ENCODE measurements at regions not wholly inside any gene's neighbourhood (a gene's known extent, or its start where the extent isn't known, plus 50 kb on each side); places are given as distances from the start of the nearest gene placed in this dataset.

- BruUV-seq (replicated peaks): no TSS peak
- CTCF ChIA-PET (ENCODE audit: unreplicated experiment): no interaction called here
- no peak for DNase-seq (ENCODE audit: low spot score)
- Histone ChIP-seq H2AFZ (ENCODE audit: low read length) (no peak overlapping the region), H3K9me3 (ENCODE audit: low read length) (no peaks in the 10 kb centered on the region), H3K4me2 (ENCODE audit: low read length) (no peak overlapping the region), H3K4me1 (ENCODE audit: insufficient read depth, low read length, poor library complexity, severe bottlenecking) (no peaks in the 10 kb centered on the region), H3K36me3 (ENCODE audit: insufficient read depth, low read length) (no peaks in the 10 kb centered on the region), H3K4me3 (ENCODE audit: low read depth, low read length, poor library complexity, severe bottlenecking) (no peak overlapping the region), H3K9me2 (ENCODE audit: insufficient read depth, low read length) (no peaks in the 10 kb centered on the region), H4K20me1 (ENCODE audit: insufficient read depth, low read length) (no peaks in the 10 kb centered on the region), H3K79me2 (ENCODE audit: insufficient read depth, low read depth, low read length) (no peaks in the 10 kb centered on the region), H3K27ac (ENCODE audit: low read depth, low read length, poor library complexity, severe bottlenecking) (no peak overlapping the region)
- POLR2A ChIA-PET: no interaction called here
- no peak for TF ChIP-seq EZH2phosphoT487 (IDR thresholded peaks at IDR 0.05; ENCODE audit: borderline replicate concordance, low read depth, low read length)
- TF ChIP-seq, protein P1, sequence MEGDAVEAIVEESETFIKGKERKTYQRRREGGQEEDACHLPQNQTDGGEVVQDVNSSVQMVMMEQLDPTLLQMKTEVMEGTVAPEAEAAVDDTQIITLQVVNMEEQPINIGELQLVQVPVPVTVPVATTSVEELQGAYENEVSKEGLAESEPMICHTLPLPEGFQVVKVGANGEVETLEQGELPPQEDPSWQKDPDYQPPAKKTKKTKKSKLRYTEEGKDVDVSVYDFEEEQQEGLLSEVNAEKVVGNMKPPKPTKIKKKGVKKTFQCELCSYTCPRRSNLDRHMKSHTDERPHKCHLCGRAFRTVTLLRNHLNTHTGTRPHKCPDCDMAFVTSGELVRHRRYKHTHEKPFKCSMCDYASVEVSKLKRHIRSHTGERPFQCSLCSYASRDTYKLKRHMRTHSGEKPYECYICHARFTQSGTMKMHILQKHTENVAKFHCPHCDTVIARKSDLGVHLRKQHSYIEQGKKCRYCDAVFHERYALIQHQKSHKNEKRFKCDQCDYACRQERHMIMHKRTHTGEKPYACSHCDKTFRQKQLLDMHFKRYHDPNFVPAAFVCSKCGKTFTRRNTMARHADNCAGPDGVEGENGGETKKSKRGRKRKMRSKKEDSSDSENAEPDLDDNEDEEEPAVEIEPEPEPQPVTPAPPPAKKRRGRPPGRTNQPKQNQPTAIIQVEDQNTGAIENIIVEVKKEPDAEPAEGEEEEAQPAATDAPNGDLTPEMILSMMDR (conservative IDR thresholded peaks at IDR 0.05; ENCODE audit: low read length): no peak
- intact Hi-C loops (cut with micrococcal nuclease; ENCODE audit: unreplicated experiment): no loop called here
Observed at GRCh38 chr18:39972521-39972920, 1982.5 kb upstream of the PIK3C3 start.

GRCh38 chr18:39969803-39970494 lies 1985.1 kb upstream of the PIK3C3 start:
- no peak for TF ChIP-seq EZH2phosphoT487 (IDR thresholded peaks at IDR 0.05; ENCODE audit: borderline replicate concordance, low read depth, low read length)
- TF ChIP-seq, protein P1 (conservative IDR thresholded peaks at IDR 0.05; ENCODE audit: low read length): no peak
- H2AFZ ChIP-seq (ENCODE audit: low read length): no peak overlapping the region
- no peak overlapping the region for H3K4me2 ChIP-seq (ENCODE audit: low read length)
- H3K79me2 ChIP-seq (ENCODE audit: insufficient read depth, low read depth, low read length): no peaks in the 10 kb centered on the region
- ChIA-PET CTCF (ENCODE audit: unreplicated experiment) (no interaction called here), POLR2A (no interaction called here)
- DNase-seq (ENCODE audit: low spot score): no peak
- BruUV-seq (replicated peaks): no TSS peak
- H3K27ac ChIP-seq (ENCODE audit: low read depth, low read length, poor library complexity, severe bottlenecking): no peak overlapping the region
- no peaks in the 10 kb centered on the region for H3K9me3 ChIP-seq (ENCODE audit: low read length)
- no peak overlapping the region for H3K4me3 ChIP-seq (ENCODE audit: low read depth, low read length, poor library complexity, severe bottlenecking)
- no peaks in the 10 kb centered on the region for H3K4me1 ChIP-seq (ENCODE audit: insufficient read depth, low read length, poor library complexity, severe bottlenecking)
- H4K20me1 ChIP-seq (ENCODE audit: insufficient read depth, low read length): no peaks in the 10 kb centered on the region
- no peaks in the 10 kb centered on the region for H3K36me3 ChIP-seq (ENCODE audit: insufficient read depth, low read length)
- intact Hi-C loops (cut with micrococcal nuclease; ENCODE audit: unreplicated experiment): no loop called here
- H3K9me2 ChIP-seq (ENCODE audit: insufficient read depth, low read length): no peaks in the 10 kb centered on the region

DNA sequence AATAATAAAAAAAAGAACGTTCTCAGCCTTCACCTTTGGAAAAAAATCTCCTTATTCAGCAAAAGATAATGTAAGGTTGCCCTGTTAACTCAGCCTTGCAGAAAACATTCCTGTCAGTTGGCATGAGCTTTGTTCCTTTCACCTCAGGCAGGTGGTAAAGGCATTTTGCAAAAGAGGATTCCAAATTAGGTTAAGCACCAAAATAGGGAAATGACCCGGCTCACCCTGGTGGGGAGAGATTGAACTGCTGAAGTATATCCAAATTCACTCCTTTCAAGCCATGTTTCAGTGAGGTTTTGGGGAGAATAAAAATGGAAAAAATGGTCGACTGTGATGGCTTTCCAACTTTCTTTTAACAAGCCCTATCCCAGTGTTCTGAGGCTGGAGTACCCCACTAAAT lies 1988.8 kb upstream of the PIK3C3 start:
- Histone ChIP-seq H3K79me2 (ENCODE audit: insufficient read depth, low read depth, low read length) (no peaks in the 10 kb centered on the region), H3K27ac (ENCODE audit: low read depth, low read length, poor library complexity, severe bottlenecking) (no peak overlapping the region), H3K9me2 (ENCODE audit: insufficient read depth, low read length) (no peaks in the 10 kb centered on the region), H4K20me1 (ENCODE audit: insufficient read depth, low read length) (no peaks in the 10 kb centered on the region), H3K36me3 (ENCODE audit: insufficient read depth, low read length) (no peaks in the 10 kb centered on the region), H3K4me1 (ENCODE audit: insufficient read depth, low read length, poor library complexity, severe bottlenecking) (no peaks in the 10 kb centered on the region), H2AFZ (ENCODE audit: low read length) (no peak overlapping the region), H3K4me2 (ENCODE audit: low read length) (no peak overlapping the region), H3K9me3 (ENCODE audit: low read length) (no peaks in the 10 kb centered on the region), H3K4me3 (ENCODE audit: low read depth, low read length, poor library complexity, severe bottlenecking) (no peak overlapping the region)
- no peak for DNase-seq (ENCODE audit: low spot score)
- intact Hi-C loops (cut with micrococcal nuclease; ENCODE audit: unreplicated experiment): no loop called here
- BruUV-seq (replicated peaks): no TSS peak
- TF ChIP-seq, protein P1 (conservative IDR thresholded peaks at IDR 0.05; ENCODE audit: low read length): no peak
- no peak for TF ChIP-seq EZH2phosphoT487 (IDR thresholded peaks at IDR 0.05; ENCODE audit: borderline replicate concordance, low read depth, low read length)
- POLR2A ChIA-PET: no interaction called here
- CTCF ChIA-PET (ENCODE audit: unreplicated experiment): no interaction called here
